H1 (cell line): ENCODE measurements at regions not wholly inside any gene's neighbourhood (a gene's known extent, or its start where the extent isn't known, plus 50 kb on each side); places are given as distances from the start of the nearest gene placed in this dataset.

Source experiments
- BRCA1 ChIP-seq: IDR thresholded peaks from 2 replicates; pipeline ENCODE4 v1.6.1; 2012; ENCODE audit warnings: low read depth, low read length, improper control_type of control experiment
- CREB1 ChIP-seq: IDR thresholded peaks from 2 replicates; pipeline ENCODE4 v1.6.1; 2012; ENCODE audit warnings: inconsistent platforms
- RBBP5 ChIP-seq: IDR thresholded peaks from 2 replicates; pipeline ENCODE4 v1.7.1; 2012; ENCODE audit warnings: low read depth, mild to moderate bottlenecking, inconsistent platforms, low read length, moderate library complexity, borderline replicate concordance
- TCF12 ChIP-seq: IDR thresholded peaks from 2 replicates; pipeline ENCODE4 v1.6.1; 2011; ENCODE audit warnings: low read depth, mild to moderate bottlenecking, low read length
- USF2 ChIP-seq: IDR thresholded peaks from 2 replicates; pipeline ENCODE4 v1.6.1; 2011; ENCODE audit warnings: low read length, improper control_type of control experiment

- TF ChIP-seq USF2 = no peak
- TF ChIP-seq BRCA1 = no peak
- no peak for TF ChIP-seq CREB1
- TF ChIP-seq RBBP5 = no peak
- no peak for TF ChIP-seq TCF12
Measured at GRCh38 chr10:60534761-60535389, 145.2 kb upstream of the ANK3 start (continued).
